C4-2B (cell line): ENCODE measurements at regions not wholly inside any gene's neighbourhood (a gene's known extent, or its start where the extent isn't known, plus 50 kb on each side); places are given as distances from the start of the nearest gene placed in this dataset.

ENCODE experiments used
- CTCF ChIP-seq: fragments of 450-650 bp; conservative IDR thresholded peaks from 2 replicates; pipeline ENCODE4 v1.5.1; 2017; ENCODE audit warnings: mild to moderate bottlenecking
- ZFX ChIP-seq: fragments of 450-650 bp; IDR thresholded peaks from 2 replicates; pipeline ENCODE4 v1.6.1; 2017

- no peak for TF ChIP-seq CTCF
- no peak for TF ChIP-seq ZFX
Observed at GRCh38 chr7:115153176-115153575, 231.3 kb downstream of the MDFIC start.
